CD8-positive, alpha-beta memory T cell (primary cell): ENCODE measurements at regions not wholly inside any gene's neighbourhood (a gene's known extent, or its start where the extent isn't known, plus 50 kb on each side); places are given as distances from the start of the nearest gene placed in this dataset.

Experiments
- CTCF ChIA-PET: fragments of 350-600 bp; sonication (Branson Sonifier 250); formaldehyde crosslinking; loops from one replicate; lab custom pipeline; 2021; ENCODE audit warnings: antibody characterized with exemption; lab: Charles Lee
- POLR2A ChIA-PET: fragments of 350-600 bp; sonication (Branson Sonifier 250); formaldehyde crosslinking; loops from one replicate; lab custom pipeline; 2021; ENCODE audit warnings: antibody characterized with exemption; lab: Charles Lee
- DNase-seq, 5 donors: peaks; one replicate each; pipeline versions ENCODE4 v3.0.0 to v3.0.0-alpha.2; 2020 to 2022; ENCODE audit warnings: mixed read lengths in 1 of 5
- H3K27ac ChIP-seq: one replicate; pipeline ENCODE4 v1.7.0; 2013; ENCODE audit warnings: low read depth, mild to moderate bottlenecking, low read length, moderate library complexity
- H3K27me3 ChIP-seq: 2 replicates; pipeline ENCODE4 v1.7.0; 2013; ENCODE audit warnings: low read length, mild to moderate bottlenecking; ENCODE audit not compliant: insufficient read depth, poor library complexity, severe bottlenecking
- H3K36me3 ChIP-seq: 2 replicates; pipeline ENCODE4 v1.7.0; 2013; ENCODE audit warnings: mild to moderate bottlenecking, low read length, moderate library complexity; ENCODE audit not compliant: insufficient read depth
- H3K4me1 ChIP-seq: 2 replicates; pipeline ENCODE4 v1.7.0; 2013; ENCODE audit warnings: mild to moderate bottlenecking, low read length, moderate library complexity; ENCODE audit not compliant: insufficient read depth
- H3K4me3 ChIP-seq: 2 replicates; pipeline ENCODE4 v1.7.0; 2013; ENCODE audit warnings: mild to moderate bottlenecking, low read length
- H3K9me3 ChIP-seq: 2 replicates; pipeline ENCODE4 v1.7.0; 2013; ENCODE audit warnings: mild to moderate bottlenecking, low read length
- H3K27ac Mint-ChIP-seq, 8 donors: one replicate each; pipeline ENCODE4 v1.8.0; 2020 to 2021; ENCODE audit warnings: mixed read lengths in 8 of 8, mild to moderate bottlenecking in 6 of 8, inconsistent platforms in 3 of 8, moderate library complexity in 3 of 8
- H3K27me3 Mint-ChIP-seq, 2 donors: one replicate each; pipeline ENCODE4 v1.8.0; 2020 to 2021; ENCODE audit warnings: mixed read lengths in 2 of 2, mild to moderate bottlenecking in 1 of 2, moderate library complexity in 1 of 2
- H3K36me3 Mint-ChIP-seq, 3 donors: one replicate each; pipeline ENCODE4 v1.8.0; 2020 to 2021; ENCODE audit warnings: mixed read lengths in 3 of 3, inconsistent platforms in 1 of 3, mild to moderate bottlenecking in 1 of 3
- H3K4me1 Mint-ChIP-seq, 3 donors: one replicate each; pipeline ENCODE4 v1.8.0; 2020 to 2021; ENCODE audit warnings: mixed read lengths in 3 of 3, inconsistent platforms in 1 of 3, mild to moderate bottlenecking in 1 of 3
- H3K4me3 Mint-ChIP-seq, 7 donors: one replicate each; pipeline ENCODE4 v1.8.0; 2020 to 2021; ENCODE audit warnings: mixed read lengths in 7 of 7, mild to moderate bottlenecking in 6 of 7, moderate library complexity in 4 of 7, inconsistent platforms in 2 of 7
- H3K9me3 Mint-ChIP-seq, 5 donors: one replicate each; pipeline ENCODE4 v1.8.0; 2020 to 2022; ENCODE audit warnings: mixed read lengths in 5 of 5, mild to moderate bottlenecking in 3 of 5, moderate library complexity in 2 of 5, inconsistent platforms in 1 of 5

- Mint-ChIP-seq H3K4me3 (no peak overlapping the region), H3K27ac (no peak overlapping the region), H3K4me1 (no peaks in the 10 kb centered on the region), H3K9me3 (peaks cover 3 to 13% (median 7%) of the 10 kb centered on the region in 5 donors), H3K27me3 (no peaks in the 10 kb centered on the region), H3K36me3 (no peaks in the 10 kb centered on the region)
- Histone ChIP-seq H3K9me3 (no peaks in the 10 kb centered on the region), H3K4me3 (no peak overlapping the region), H3K4me1 (no peaks in the 10 kb centered on the region), H3K27ac (no peak overlapping the region), H3K36me3 (no peaks in the 10 kb centered on the region), H3K27me3 (no peaks in the 10 kb centered on the region)
- CTCF ChIA-PET, result no interaction called here
- DNase-seq, result no peak
- POLR2A ChIA-PET, result no interaction called here
Observed at GRCh38 chr3:154515921-154516320, 85.9 kb upstream of the GPR149 start.

DNA sequence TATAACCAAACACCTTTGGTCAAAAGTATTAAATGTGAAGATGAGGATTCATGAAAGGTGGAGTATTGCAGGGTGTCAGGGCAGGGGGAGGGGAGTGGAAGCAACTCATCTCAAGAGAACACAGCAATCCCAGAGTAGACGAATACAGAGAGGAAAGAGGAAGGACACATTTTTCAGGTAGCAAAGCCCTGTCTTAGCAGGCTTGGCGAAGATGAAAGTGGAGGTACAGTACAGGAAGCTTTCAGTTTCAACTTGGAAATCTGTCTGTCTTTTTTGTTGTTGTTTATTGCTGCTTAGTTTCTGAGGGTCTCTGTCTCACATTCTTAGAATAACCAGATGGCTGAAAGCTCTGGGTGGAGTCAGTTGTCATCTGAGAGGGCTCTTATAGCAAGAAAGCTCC is 80.8 kb upstream of the GPR149 start:
- H3K4me3 Mint-ChIP-seq, result no peak overlapping the region
- no peak overlapping the region for H3K27ac ChIP-seq
- ChIA-PET POLR2A (no interaction called here), CTCF (no interaction called here)
- H3K36me3 Mint-ChIP-seq, result no peaks in the 10 kb centered on the region
- H3K27ac Mint-ChIP-seq, result no peak overlapping the region
- H3K9me3 ChIP-seq, result no peaks in the 10 kb centered on the region
- H3K27me3 Mint-ChIP-seq, result no peaks in the 10 kb centered on the region
- H3K27me3 ChIP-seq, result no peaks in the 10 kb centered on the region
- H3K9me3 Mint-ChIP-seq, result peaks cover 0 to 9% (median under 1%) of the 10 kb centered on the region in 5 donors
- DNase-seq, result no peak
- H3K4me1 Mint-ChIP-seq, result no peaks in the 10 kb centered on the region
- no peaks in the 10 kb centered on the region for H3K36me3 ChIP-seq
- H3K4me3 ChIP-seq, result no peak overlapping the region
- H3K4me1 ChIP-seq, result no peaks in the 10 kb centered on the region

- Histone ChIP-seq H3K9me3 (no peaks in the 10 kb centered on the region), H3K4me3 (no peak overlapping the region), H3K27me3 (no peaks in the 10 kb centered on the region), H3K4me1 (no peaks in the 10 kb centered on the region), H3K27ac (no peak overlapping the region), H3K36me3 (no peaks in the 10 kb centered on the region)
- H3K27ac Mint-ChIP-seq, result no peak overlapping the region
- DNase-seq, result no peak
- no peaks in the 10 kb centered on the region for H3K36me3 Mint-ChIP-seq
- no peaks in the 10 kb centered on the region for H3K27me3 Mint-ChIP-seq
- CTCF ChIA-PET, result no interaction called here
- POLR2A ChIA-PET, result no interaction called here
- no peaks in the 10 kb centered on the region for H3K4me1 Mint-ChIP-seq
- no peak overlapping the region for H3K4me3 Mint-ChIP-seq
- peaks cover 0 to 8% (median 0%) of the 10 kb centered on the region in 5 donors for H3K9me3 Mint-ChIP-seq
Observed at GRCh38 chr3:154507727-154508126, 77.7 kb upstream of the GPR149 start.

- DNase-seq, result no peak
- ChIA-PET POLR2A (no interaction called here), CTCF (no interaction called here)
- H3K4me1 Mint-ChIP-seq, result no peaks in the 10 kb centered on the region
- H3K27me3 Mint-ChIP-seq, result no peaks in the 10 kb centered on the region
- no peaks in the 10 kb centered on the region for H3K36me3 Mint-ChIP-seq
- no peak overlapping the region for H3K4me3 Mint-ChIP-seq
- H3K27ac ChIP-seq, result no peak overlapping the region
- no peaks in the 10 kb centered on the region for H3K4me1 ChIP-seq
- no peaks in the 10 kb centered on the region for H3K36me3 ChIP-seq
- no peak overlapping the region for H3K4me3 ChIP-seq
- peaks cover 0 to 5% (median 0%) of the 10 kb centered on the region in 5 donors for H3K9me3 Mint-ChIP-seq
- no peaks in the 10 kb centered on the region for H3K27me3 ChIP-seq
- no peak overlapping the region for H3K27ac Mint-ChIP-seq
- H3K9me3 ChIP-seq, result no peaks in the 10 kb centered on the region
Observed at GRCh38 chr3:154496978-154497377, 67.0 kb upstream of the GPR149 start.

DNA sequence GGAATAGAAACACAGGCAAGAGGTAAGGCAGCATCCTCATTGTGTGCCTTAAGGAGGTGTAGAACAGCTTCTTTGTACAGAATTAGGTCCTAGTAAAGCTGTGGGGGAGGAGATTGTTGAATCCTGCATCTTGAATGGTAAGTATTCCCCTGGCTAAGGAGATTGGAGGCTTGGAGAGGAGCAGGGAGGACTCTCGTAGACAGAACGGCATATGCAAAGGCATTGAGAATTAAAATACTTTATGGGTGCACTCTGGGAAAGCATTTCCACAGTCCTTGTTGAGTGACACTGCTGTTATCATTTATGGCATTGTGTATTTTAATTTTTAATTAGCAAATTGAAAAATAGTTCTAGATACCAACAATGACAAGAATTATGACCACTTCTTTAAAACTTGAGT is 66.5 kb upstream of the GPR149 start:
- no peak for DNase-seq
- no peaks in the 10 kb centered on the region for H3K4me1 ChIP-seq
- H3K9me3 ChIP-seq, result no peaks in the 10 kb centered on the region
- peaks cover 0 to 9% (median 0%) of the 10 kb centered on the region in 5 donors for H3K9me3 Mint-ChIP-seq
- no peaks in the 10 kb centered on the region for H3K27me3 ChIP-seq
- CTCF ChIA-PET, result no interaction called here
- no peaks in the 10 kb centered on the region for H3K27me3 Mint-ChIP-seq
- no peak overlapping the region for H3K4me3 Mint-ChIP-seq
- H3K27ac Mint-ChIP-seq, result no peak overlapping the region
- H3K36me3 Mint-ChIP-seq, result no peaks in the 10 kb centered on the region
- H3K4me1 Mint-ChIP-seq, result no peaks in the 10 kb centered on the region
- POLR2A ChIA-PET, result no interaction called here
- H3K4me3 ChIP-seq, result no peak overlapping the region
- no peak overlapping the region for H3K27ac ChIP-seq
- H3K36me3 ChIP-seq, result no peaks in the 10 kb centered on the region

GRCh38 chr3:154486949-154487348 is 57.0 kb upstream of the GPR149 start:
- POLR2A ChIA-PET, result no interaction called here
- H3K27ac ChIP-seq, result no peak overlapping the region
- H3K4me1 ChIP-seq, result no peaks in the 10 kb centered on the region
- Mint-ChIP-seq H3K4me3 (no peak overlapping the region), H3K4me1 (no peaks in the 10 kb centered on the region), H3K27ac (no peak overlapping the region), H3K9me3 (peaks cover 0 to 13% (median 0%) of the 10 kb centered on the region in 5 donors), H3K27me3 (no peaks in the 10 kb centered on the region), H3K36me3 (no peaks in the 10 kb centered on the region)
- H3K4me3 ChIP-seq, result no peak overlapping the region
- DNase-seq, result no peak
- no peaks in the 10 kb centered on the region for H3K27me3 ChIP-seq
- H3K9me3 ChIP-seq, result no peaks in the 10 kb centered on the region
- H3K36me3 ChIP-seq, result no peaks in the 10 kb centered on the region
- CTCF ChIA-PET, result no interaction called here

DNA sequence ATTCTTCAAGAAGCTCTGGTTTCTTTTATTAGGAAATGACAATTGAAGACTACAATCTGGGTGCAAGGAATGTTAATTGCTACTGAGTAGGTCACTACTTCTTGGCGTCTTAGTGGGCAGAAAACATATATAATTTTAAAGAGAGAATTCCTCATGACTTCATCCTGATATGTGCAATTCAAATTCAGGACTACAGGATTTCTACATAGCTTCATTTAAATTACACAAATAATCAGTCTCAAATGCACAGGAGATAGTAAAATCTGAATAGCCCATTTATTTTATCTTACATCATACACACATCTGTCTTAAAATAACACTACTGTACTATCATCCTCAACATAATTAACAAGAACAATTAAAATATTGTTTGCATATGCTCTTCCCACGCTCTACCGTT is 52.5 kb upstream of the GPR149 start:
- Histone ChIP-seq H3K9me3 (no peaks in the 10 kb centered on the region), H3K27ac (no peak overlapping the region), H3K36me3 (no peaks in the 10 kb centered on the region), H3K27me3 (no peaks in the 10 kb centered on the region), H3K4me1 (no peaks in the 10 kb centered on the region), H3K4me3 (no peak overlapping the region)
- H3K9me3 Mint-ChIP-seq, result peaks cover 0 to 3% (median 1%) of the 10 kb centered on the region in 5 donors
- no peaks in the 10 kb centered on the region for H3K36me3 Mint-ChIP-seq
- ChIA-PET POLR2A (no interaction called here), CTCF (no interaction called here)
- no peaks in the 10 kb centered on the region for H3K4me1 Mint-ChIP-seq
- no peak overlapping the region for H3K27ac Mint-ChIP-seq
- H3K4me3 Mint-ChIP-seq, result no peak overlapping the region
- peaks cover 0 to 2% of the 10 kb centered on the region in 2 donors for H3K27me3 Mint-ChIP-seq
- no peak for DNase-seq

- Mint-ChIP-seq H3K4me3 (no peak overlapping the region), H3K36me3 (no peaks in the 10 kb centered on the region), H3K4me1 (no peaks in the 10 kb centered on the region), H3K27me3 (peaks cover 0 to 2% of the 10 kb centered on the region in 2 donors), H3K9me3 (peaks cover 0 to 5% (median 2%) of the 10 kb centered on the region in 5 donors), H3K27ac (no peak overlapping the region)
- ChIA-PET CTCF (no interaction called here), POLR2A (no interaction called here)
- DNase-seq, result no peak
- no peaks in the 10 kb centered on the region for H3K9me3 ChIP-seq
- no peaks in the 10 kb centered on the region for H3K27me3 ChIP-seq
- H3K36me3 ChIP-seq, result no peaks in the 10 kb centered on the region
- H3K4me3 ChIP-seq, result no peak overlapping the region
- no peaks in the 10 kb centered on the region for H3K4me1 ChIP-seq
- H3K27ac ChIP-seq, result no peak overlapping the region
Observed at GRCh38 chr3:154480033-154480432, 50.0 kb upstream of the GPR149 start.
